ENCODE measurements at regions not wholly inside any gene's neighbourhood (a gene's known extent, or its start where the extent isn't known, plus 50 kb on each side); places are given as distances from the start of the nearest gene placed in this dataset.

DNA sequence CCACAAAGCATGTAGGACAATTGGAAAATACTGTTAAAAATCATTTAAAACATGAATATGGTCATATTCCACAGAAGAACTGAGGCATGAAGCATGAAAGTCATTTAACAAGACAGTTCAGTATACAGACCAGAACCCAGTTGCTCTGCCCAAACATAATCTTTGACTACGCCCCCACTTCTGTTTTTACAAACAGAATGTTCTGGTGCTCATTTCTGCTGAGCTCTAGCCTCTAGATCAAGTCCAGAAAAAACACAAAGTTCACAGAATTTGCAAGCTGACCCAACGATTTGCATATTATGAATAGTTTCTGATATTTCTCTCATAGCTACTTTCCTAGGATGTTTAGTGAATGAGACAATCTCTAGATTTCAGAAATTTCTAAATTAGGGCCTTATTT is 424.9 kb downstream of the PID1 start:
- TF ChIP-seq, protein P1, sequence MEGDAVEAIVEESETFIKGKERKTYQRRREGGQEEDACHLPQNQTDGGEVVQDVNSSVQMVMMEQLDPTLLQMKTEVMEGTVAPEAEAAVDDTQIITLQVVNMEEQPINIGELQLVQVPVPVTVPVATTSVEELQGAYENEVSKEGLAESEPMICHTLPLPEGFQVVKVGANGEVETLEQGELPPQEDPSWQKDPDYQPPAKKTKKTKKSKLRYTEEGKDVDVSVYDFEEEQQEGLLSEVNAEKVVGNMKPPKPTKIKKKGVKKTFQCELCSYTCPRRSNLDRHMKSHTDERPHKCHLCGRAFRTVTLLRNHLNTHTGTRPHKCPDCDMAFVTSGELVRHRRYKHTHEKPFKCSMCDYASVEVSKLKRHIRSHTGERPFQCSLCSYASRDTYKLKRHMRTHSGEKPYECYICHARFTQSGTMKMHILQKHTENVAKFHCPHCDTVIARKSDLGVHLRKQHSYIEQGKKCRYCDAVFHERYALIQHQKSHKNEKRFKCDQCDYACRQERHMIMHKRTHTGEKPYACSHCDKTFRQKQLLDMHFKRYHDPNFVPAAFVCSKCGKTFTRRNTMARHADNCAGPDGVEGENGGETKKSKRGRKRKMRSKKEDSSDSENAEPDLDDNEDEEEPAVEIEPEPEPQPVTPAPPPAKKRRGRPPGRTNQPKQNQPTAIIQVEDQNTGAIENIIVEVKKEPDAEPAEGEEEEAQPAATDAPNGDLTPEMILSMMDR (IDR thresholded peaks at IDR 0.05) = no peak
- intact Hi-C loops (cut with DNase I) = no loop called here
- Histone ChIP-seq H3K36me3 (no peaks in the 10 kb centered on the region), H3K27ac (no peak overlapping the region), H3K4me3 (no peak overlapping the region), H3K9ac (ENCODE audit: low read depth in 2 of 2, low read length in 2 of 2) (no peak overlapping the region), H3K4me1 (no peaks in the 10 kb centered on the region), H3K27me3 (no peaks in the 10 kb centered on the region), H3K9me3 (no peaks in the 10 kb centered on the region)
- no peak for DNase-seq

DNA sequence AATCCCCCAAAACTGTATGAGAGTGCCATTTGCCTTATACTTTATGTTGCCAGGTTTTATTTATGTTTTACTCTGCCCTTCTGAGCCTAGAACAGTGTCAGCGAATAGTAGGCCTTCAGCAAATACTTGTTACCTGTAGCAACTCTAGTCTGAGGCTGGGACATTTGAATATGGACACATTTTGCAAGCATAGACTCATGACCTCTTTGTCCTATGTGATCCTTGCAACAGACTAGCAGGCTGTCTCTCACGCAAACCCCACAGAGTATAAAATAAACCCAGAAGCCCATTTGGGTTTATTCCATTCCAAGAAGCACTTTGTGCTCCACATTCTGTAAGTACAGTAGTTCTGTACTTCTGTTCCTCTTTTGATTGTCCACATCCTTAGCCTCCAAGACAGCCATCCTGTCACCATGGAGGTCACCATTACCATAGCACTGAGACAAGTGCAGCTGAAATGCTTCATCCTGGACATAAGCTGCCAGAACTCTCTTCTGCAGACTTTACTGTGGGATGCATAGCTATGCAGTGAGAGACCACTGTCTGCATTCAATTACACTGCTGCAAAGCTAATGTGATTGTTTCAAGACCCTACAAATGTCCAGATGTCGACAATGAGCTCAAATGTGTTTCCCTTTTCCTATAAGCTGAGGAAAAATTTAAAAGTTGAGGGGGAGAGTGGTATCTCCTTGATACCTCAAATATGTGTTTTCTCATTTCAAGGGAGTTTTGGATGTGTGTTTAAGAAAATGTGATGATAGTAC is 425.7 kb downstream of the PID1 start:
- no peaks in the 10 kb centered on the region for H3K27me3 ChIP-seq
- intact Hi-C loops (cut with DNase I) = no loop called here
- TF ChIP-seq, protein P1 (IDR thresholded peaks at IDR 0.05) = no peak

DNA sequence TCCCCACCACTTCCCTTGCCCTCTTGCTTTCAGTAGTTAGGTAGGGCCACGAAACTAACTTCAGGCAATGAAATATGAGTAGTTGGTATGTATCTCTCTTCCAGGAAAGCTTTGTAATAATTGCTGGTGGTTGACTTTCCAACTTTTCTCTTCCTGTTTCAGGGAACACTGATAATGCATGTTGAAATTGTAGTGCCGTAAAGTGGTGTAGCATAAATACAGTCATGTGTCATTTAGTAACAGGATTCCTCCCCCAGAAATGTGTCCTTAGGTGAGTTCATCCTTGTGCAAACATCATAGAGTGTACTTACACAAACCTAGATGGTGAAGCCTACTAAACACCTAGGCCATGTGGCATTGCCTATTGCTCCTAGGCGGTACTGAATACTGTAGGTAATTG is 429.2 kb downstream of the PID1 start:
- DNase-seq = no peak
- no peaks in the 10 kb centered on the region for H3K4me1 ChIP-seq
- TF ChIP-seq, protein P1 (IDR thresholded peaks at IDR 0.05) = no peak
- no peaks in the 10 kb centered on the region for H3K36me3 ChIP-seq
- no peak overlapping the region for H3K4me3 ChIP-seq
- no peaks in the 10 kb centered on the region for H3K27me3 ChIP-seq
- intact Hi-C loops (cut with DNase I) = no loop called here
- H3K27ac ChIP-seq = no peak overlapping the region
- no peaks in the 10 kb centered on the region for H3K9me3 ChIP-seq
- H3K9ac ChIP-seq (ENCODE audit: low read depth in 2 of 2, low read length in 2 of 2) = no peak overlapping the region

More for the DNA sequence above, 425.7 kb downstream of the PID1 start:
- Histone ChIP-seq H3K4me1 (no peaks in the 10 kb centered on the region), H3K9ac (ENCODE audit: low read depth in 2 of 2, low read length in 2 of 2) (no peak overlapping the region), H3K4me3 (no peak overlapping the region), H3K9me3 (no peaks in the 10 kb centered on the region), H3K36me3 (no peaks in the 10 kb centered on the region), H3K27ac (no peak overlapping the region)
- no peak for DNase-seq

DNA sequence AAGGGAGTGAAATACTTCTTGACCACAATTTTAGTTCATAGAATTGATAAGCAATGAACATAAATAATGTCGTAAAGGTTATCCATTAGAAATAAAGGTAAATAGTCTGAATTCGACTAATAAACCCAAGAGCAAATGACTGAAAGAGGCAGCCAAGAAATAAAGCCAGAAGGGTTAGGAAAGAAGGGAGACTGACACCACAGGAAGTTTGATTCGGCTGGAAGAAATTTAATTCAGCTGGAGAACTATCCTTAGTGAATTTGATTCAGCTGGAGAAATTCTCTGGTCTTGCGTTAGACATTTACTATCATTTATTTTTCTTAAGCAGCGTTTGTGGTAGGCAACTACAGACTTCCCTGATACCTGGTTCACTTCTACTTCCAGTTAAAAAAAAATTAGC is 429.6 kb downstream of the PID1 start:
- Histone ChIP-seq H3K27me3 (no peaks in the 10 kb centered on the region), H3K4me3 (no peak overlapping the region), H3K9ac (ENCODE audit: low read depth in 2 of 2, low read length in 2 of 2) (no peak overlapping the region), H3K9me3 (no peaks in the 10 kb centered on the region), H3K4me1 (no peaks in the 10 kb centered on the region), H3K27ac (no peak overlapping the region), H3K36me3 (no peaks in the 10 kb centered on the region)
- TF ChIP-seq, protein P1 (IDR thresholded peaks at IDR 0.05) = no peak
- intact Hi-C loops (cut with DNase I) = no loop called here
- DNase-seq = no peak

DNA sequence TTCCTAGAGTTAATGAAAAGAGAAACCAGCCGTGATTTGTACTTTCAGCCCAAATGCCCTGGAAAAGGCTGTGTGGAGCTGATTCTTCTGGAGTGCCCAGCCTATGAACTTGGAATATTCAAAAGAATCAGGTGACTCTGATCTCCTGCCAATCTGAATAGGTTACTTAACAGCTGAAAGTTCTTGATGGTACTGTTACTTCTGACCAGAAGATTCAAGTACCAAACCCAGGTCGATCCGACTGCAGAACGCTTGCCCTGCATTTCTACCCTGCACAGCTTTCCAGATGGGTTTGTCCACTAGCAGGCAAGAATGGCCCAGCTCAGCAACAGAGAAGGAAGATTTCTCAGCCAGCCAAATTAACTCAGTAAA is 430.4 kb downstream of the PID1 start:
- H3K27ac ChIP-seq = no peak overlapping the region
- no peaks in the 10 kb centered on the region for H3K4me1 ChIP-seq
- intact Hi-C loops (cut with DNase I) = no loop called here
- no peak overlapping the region for H3K9ac ChIP-seq (ENCODE audit: low read depth in 2 of 2, low read length in 2 of 2)
- no peak for DNase-seq
- no peaks in the 10 kb centered on the region for H3K36me3 ChIP-seq
- no peaks in the 10 kb centered on the region for H3K27me3 ChIP-seq
- H3K4me3 ChIP-seq = no peak overlapping the region
- TF ChIP-seq, protein P1 (IDR thresholded peaks at IDR 0.05) = no peak
- no peaks in the 10 kb centered on the region for H3K9me3 ChIP-seq
